GM19239 (cell line): ENCODE measurements at regions not wholly inside any gene's neighbourhood (a gene's known extent, or its start where the extent isn't known, plus 50 kb on each side); places are given as distances from the start of the nearest gene placed in this dataset.

Source experiments
- DNase-seq: peaks from one replicate; pipeline ENCODE4 v3.0.0; 2011; ENCODE audit warnings: low spot score; ENCODE audit not compliant: insufficient read length
- FAIRE-seq: peaks from 2 replicates; lab custom pipeline; 2011; peaks lifted over from hg19 to GRCh38; lab: Jason Lieb, UNC

DNA sequence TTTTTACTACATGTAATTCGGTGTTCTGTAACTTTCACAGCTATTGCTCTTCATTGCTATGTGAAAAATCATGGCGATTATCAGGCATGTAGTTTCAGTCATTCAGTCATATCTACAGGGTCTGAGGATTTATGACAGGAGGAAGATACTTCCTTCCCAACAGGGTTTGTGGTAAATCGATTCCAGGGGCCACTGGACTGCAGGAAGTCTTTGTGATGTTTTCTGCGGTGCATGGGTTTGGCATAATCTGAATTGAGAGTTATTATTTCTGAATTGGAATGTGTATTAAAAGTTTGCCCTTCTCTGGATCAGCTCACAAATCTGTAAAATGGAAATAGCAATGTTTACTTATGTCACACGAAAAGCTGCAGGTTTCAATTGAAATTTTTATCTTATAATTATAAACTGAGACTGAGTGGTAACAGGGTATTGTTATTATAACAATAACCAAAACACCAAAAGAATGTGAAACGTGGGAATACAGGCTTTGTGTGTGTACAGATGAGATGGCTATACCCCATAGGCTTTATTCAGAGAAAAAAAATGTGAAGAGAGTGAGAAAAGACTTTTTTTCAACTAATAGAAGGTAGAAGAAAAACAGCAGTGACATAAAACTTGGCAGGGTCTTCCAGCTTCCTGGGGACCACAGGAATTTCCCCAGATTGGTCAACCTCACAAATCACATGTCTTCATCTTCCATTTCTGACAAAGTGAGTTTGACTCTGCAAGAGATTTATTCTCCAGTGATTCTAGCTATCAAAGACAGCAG, 307.7 kb upstream of the NFE2L3 start:
- FAIRE-seq (no peak), DNase-seq (no peak)

DNA sequence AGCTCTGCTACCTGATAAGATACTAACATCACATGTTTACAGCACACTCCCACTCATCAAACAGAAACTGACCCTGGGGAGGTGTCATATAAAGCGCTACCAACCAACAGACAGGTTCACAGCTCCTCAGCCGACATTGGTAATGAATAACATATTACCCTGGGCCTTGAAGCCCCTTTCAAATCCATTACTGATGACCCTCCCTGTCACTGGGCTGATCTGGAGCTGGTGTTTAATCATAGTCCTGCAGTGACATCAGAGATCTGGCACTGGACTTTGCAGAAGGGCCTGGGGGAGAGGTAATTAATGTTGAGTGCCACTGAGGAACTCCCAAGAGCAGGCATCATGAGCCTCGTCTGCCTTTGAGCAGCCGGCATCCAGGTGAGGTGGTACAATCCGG, 306.5 kb upstream of the NFE2L3 start:
- no peak for FAIRE-seq
- no peak for DNase-seq

DNA sequence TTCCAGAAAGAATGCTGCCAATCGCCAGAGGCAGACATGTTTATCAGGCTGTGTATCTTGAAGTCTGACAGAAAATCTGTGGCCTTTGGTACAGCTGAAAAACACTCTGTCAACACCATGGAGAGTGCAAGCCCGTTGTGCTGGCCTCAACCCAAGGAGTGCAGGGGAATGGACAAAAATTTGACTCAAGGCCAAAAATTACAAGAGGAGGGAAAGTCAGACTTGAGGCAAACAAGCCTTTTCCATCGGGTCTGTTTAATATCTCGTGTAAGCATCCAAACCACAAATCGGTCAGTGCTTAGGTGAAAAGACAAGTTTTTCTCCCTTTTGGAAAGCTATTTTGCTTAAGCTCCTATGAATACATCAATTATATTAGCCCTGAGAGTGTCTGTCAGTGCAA, 305.3 kb upstream of the NFE2L3 start:
- no peak for FAIRE-seq
- no peak for DNase-seq

DNA sequence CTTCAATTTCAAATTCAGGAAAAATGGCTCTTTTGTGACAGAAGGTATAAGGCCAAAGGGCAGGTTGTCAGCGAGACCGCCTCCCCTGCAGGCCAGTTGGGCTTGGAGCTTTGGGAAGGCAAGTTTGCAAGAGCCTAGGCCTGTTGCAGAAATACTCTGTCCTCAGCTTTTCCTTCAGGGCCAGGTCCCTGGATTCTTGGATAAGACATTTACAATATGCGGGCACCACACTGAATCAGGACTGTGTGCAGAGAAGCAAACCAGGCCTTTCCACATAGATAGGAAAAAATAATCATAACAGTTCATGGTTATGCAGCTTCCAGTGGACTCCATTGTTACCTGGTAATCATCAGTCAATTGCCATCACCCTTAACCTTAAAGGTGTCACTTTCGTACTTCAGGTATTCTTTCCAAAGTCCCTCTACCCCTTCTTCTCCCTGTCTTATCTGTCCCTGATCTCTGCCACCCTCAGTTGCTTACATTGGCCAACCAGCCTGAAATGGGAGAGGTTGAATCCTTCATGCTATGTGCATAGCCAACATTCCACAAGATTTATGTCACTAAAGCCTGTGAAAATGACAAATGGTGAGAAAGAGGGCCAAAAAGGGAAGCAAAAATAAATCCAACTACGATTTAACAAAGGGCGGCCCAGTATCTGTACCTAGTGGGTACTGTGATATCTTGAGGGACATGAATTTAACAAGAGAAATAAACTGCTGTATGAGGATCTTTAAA, 304.5 kb upstream of the NFE2L3 start:
- no peak for DNase-seq
- FAIRE-seq = no peak

DNA sequence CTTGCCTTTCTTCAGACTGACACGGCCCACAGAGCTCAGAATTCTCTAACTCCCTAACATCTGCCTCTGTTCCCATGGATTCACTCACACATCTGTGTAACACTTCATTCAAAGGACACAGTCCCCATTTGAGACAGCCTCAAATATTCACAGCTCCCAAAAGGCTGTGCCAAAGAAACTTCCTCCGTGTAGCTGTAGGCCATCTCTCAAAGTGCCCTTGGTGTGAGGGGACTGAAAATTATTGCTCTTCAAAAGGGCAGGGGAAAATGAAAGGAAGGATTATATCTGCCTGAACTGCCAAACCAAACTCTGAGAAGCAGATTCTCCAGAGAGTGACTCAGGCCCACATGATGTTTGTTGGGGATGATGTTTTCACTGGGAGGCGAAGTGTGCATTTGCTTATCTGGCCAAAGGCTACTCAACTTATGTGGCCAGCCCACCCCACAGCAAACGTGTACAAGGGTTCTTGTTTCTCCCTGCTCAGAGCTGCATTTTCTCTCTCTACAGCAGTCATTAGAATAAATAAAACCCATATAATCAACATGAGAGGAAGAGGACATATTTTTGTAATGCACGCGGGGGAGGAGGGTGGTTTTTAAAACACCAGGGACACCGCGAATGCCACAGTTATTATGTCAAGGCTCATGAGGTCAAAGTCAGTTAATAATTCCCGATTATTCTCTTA, 302.4 kb upstream of the NFE2L3 start:
- DNase-seq (no peak), FAIRE-seq (no peak)

DNA sequence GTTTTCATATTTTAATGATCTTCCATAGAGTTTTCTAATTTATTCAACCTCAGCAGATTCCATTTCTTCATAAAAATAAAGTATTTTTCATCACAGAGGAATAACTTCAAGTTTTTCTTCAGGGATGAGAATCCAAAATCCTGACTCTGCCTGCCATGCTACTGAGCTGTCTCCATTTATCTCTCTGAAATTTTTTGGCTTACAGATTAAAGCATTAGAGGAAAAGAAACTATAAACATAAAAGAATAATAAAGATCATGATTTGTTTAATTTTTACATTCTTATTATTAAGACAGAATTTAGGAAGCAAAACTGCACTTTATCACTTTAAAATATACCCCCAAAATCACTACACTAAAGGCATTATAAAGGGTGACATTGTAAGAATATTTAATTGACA, 301.8 kb upstream of the NFE2L3 start:
- no peak for DNase-seq
- no peak for FAIRE-seq

DNA sequence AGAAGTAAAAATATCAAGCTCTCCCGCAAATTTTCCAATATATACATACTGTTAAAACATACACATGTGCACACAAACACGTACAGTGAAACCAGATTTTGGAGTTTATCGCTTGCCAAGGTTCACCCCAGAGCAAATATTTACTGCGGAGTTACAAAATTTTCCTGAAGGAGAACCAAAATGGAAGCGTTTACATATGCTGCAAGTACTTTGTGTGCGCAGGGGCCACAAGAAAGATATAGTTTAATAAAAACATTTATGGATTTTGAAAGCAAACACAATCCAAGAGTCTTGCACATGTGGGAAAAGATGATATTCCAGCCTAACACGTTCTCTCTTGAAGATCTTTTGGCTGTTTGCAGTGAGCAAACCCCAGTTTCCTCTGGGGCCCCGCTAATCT, 301.3 kb upstream of the NFE2L3 start:
- FAIRE-seq (no peak), DNase-seq (no peak)

DNA sequence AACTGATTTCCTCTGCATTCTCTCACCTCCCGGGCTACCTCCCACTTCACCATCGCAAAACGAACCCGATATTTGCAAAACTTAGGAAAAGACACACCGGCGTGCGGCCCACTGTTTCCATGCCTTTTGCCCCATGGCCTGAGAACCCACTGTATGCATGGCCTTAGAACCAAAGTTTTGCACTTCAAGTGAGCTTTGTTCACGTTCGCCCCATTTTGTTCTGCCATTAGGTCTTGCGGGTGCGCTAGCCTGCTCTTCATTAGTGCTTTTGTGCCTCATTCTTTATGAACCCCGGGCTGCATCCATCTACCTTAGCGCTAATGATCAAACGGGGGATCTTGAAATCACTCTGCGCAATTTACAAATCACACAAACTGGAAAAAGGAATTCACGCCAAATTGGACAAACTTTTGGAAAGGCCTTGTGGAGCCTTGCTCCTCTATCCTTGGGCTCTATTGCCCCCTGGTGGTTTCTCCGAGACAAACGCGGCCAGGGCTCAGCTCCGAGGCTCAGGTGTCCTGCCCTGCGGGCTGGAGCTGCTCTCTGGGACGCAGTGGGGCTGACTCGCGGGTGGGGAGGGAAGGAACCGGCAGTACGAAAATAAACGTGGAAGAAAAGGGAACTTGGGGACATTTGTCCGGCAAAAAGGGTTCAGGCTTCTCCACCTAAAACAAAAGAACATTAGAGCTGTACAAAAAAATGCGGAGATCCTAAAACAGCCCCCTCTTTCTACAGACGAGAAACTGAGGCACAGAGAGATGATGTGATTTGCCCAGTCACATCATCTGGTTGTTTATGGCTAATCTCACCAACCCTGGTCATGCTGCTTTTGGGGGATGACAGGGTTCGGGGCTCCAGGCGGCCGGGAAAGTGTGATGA, 300.4 kb upstream of the NFE2L3 start:
- peak; percentile 92 for FAIRE-seq
- peak; percentile 38 for DNase-seq

DNA sequence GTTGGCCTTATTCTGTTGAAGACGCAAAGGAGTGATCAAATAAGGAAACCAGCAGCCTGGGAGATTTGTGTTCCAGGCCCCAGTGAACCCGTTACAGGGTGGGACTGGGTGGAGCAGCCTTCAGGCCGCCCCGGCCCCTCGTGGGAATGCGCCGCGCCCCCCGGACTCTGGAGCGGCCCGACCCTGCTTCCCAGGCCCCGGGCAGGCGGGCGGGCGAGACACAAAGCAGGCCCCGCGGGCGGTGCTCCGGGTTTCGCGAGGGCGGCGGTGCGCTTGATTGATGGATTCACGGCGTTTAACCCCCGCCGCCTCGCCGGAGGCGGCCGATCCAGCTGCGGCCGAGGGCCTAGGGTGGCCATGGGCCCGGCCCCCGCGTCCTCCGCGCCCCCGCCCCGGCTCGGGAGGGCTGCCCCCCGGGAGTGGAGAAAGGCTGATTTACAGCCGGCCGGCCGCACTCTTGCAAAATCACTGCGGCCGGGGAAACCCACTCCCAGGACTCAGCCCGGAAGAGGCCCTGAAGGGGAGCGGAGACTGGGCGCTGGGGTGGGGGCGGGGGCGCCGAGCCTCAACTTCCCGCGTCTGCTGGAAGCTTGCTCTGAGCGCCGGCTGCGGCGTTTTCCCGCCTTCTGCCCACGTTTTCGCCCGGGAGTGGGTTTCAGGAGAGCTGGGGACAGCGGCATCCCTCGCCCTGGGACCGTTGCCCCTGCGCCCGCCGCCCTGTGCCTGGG, 299.6 kb upstream of the NFE2L3 start:
- DNase-seq (no peak), FAIRE-seq (no peak)

DNA sequence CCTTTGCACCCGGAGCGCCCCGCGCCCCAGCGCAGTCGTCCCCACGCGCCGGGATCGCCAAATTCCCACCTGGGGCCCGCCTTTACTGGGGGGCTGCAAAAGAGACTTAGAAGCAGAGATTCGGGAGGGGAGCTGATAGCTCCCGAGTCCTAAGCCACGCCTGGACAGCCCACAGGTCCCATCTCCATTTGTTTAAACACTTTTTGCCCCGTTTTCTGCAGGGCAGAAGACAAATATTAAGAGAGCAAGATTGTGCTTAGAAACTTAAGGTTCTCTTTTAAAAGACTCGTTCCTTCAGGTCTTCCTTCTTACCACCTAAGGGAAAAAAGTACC, 299.1 kb upstream of the NFE2L3 start:
- DNase-seq = no peak
- no peak for FAIRE-seq

DNA sequence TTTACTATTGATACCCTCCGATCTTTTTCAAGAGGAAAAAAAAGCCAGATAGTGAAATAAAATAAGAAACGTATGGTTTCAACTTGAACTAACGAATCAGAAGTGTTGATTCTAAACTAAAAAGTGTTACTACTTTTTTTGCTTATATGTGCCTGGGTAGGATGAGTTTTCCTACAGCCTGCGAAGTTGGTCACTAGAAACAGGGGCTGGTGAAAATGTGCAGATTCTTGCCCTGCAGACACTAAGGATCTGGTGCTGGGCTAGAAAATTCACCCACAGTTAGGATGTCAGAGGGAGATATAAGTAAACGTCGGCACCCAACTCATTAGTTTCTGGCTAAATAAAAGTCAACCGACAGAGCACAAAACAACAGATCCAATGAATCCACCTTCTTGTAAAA, 298.7 kb upstream of the NFE2L3 start:
- DNase-seq (no peak), FAIRE-seq (no peak)

DNA sequence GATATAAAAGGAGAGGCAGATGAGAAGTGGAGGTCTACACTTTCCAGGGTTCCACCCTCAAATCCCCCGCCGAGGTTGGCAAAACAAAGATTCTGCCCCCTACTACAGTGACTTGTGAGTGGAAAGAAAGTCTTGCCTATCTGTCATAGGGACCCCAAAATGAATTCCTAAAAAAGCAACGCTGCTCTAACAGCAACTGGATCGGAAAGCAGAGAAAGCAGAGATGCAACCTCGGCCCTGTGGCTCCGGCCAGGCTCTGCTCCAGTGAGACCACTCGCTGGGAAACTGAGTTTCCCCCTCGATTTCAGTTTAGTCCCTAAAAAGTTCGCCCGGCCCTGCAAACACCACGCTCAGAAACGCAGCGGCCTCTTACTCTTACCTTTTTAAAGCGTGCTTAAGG, 297.9 kb upstream of the NFE2L3 start:
- FAIRE-seq = no peak
- DNase-seq = no peak

DNA sequence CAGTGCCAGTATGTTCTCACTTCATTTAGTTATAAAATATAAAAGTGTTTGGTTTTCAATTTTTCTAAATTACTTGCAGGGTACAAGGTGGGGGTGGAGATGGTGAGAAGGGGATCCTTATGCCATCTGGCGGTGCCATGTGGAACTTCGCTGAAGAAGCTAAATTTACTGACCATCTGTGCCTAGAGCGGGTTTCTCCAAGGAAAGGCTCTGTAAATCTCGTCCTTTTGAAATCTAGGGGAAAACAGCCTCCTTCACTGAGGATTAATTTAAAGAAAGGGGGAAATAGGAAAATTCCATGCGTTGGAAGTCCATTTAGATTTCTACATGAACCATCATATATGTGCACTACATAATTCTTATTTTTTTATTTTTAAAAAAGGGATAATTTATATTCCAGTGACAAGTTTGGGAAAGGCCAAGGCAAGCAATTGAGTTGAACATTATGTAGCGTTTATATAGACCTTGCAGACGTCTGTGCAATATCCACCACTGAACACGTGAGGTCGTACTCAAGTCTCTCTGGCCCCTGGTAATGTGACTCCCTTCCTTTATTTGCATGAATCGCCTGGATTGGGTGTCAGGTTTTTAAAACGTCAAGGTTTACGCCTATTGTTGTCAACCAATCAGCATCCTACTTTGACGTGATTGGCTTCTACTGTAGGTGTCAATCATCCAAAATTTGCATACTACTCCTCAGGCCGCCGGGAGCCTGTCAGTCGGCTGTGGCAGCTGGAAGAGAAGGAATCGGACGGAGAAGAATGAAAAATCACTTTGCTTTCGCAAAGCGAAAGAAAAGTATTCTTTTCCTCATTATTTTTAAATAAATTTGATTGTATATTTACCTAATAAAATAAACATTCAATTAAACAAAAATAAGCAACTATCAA, 297.1 kb upstream of the NFE2L3 start:
- DNase-seq = no peak

DNA sequence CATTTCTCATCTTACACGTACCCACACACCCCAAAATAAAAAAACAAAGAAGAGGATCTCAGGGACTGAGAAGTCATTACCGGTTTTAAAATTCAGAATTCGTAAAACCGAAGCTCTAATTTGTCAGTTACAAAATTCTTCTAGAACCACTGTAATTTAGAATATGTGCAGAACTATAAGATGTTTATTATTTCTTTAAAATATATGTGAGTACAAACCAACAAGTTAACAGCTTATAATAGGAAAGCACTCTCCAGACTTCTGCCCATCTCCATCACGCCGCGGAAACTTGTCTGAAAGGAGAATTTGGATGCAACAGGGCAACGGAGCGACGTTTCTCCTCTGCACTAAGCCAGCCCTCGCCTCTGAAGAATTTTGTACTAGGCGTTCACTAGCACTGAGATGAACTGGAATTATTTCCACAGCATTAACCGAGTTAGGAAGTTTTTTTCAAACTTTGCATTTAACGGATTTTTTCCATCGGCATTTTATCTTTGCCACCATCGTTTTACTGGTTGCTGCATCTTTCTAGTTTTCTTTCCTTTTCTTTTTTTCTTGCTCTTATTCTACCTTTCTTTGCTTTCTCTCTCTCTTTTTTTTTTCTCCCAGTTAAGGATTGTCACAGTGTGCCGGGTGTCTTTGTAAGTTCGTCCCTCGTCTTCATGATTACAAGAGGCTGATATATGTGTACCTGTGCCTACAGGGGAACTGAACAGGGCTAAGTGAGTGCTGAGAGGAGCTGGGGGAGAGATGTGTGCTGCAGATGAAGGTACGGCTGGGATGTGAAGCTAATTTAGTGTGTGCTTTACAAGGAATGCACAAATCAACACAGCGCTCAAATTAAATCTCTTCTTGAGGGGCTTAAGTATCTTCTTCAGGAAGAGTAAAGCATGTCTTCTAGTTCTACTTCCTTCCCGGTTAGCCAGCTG, 295.9 kb upstream of the NFE2L3 start:
- no peak for FAIRE-seq
- no peak for DNase-seq

More for the DNA sequence above, 297.1 kb upstream of the NFE2L3 start:
- FAIRE-seq = peak; percentile 31

DNA sequence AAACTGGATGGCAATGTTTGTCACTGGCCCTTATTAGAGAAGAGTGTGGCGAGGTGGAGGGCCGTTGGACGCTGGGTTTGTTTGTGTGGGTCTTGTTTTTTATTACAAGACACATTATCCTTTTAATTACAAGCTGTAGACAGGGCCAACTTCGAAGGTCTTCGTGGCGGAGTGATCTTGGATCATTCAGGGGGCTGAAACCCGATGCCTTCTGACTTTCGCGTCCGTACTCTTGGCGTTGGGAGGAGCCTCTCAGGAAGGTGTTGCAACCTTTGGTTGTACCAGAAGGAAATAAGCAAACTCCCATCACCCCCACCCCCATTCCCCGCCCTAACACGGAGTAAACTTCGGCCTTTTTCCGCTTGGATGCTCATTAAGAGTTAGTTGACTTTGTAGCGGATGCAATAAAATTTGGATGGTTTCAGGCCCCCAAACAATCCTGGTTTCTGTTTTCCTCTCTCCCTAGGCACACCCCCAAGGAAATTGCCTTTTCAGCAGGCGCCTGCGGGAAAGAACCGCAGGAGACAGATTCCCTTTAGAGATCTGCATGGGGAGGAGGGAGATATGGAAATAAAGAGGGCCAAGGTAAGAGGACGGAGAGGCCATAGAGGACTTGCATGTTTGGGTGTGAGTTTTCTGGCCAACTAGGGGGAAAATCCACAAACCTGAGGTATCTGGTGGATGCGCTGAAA, 294.5 kb upstream of the NFE2L3 start:
- no peak for FAIRE-seq
- DNase-seq = no peak

DNA sequence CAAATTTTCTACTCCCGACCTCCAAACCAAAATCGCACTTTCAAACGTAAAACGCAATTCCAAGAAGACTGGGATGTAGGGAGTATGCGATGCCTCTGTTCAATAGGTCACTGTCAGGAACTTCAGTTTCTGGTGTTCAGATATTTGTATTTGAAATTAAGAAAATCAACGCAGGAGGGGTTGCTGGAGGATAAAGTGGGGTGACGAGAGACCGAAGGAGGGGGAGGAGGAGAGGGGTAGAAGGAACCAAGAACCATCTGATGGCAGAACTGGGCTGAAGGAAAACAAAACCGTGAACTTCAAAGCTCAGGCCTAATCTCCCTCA, 293.8 kb upstream of the NFE2L3 start:
- no peak for FAIRE-seq
- DNase-seq = no peak
